CD4-positive, alpha-beta T cell treated with Interleukin-10 for 1 hour (primary cell): ENCODE measurements at regions not wholly inside any gene's neighbourhood (a gene's known extent, or its start where the extent isn't known, plus 50 kb on each side); places are given as distances from the start of the nearest gene placed in this dataset.
"Not testable (repeated sequence)": the region's sequence is repeated elsewhere in the genome, so short reads cannot be mapped to it uniquely, and the experiment has no call there.

ENCODE experiments used
- DNase-seq: peaks from one replicate; pipeline ENCODE4 v3.0.0-alpha.2; 2020

GRCh38 chr10:109261231-109261630 lies 662.1 kb downstream of the XPNPEP1 start:
- DNase-seq, result no peak

- DNase-seq, result no peak
Observed at GRCh38 chr10:109259293-109259692, 664.0 kb downstream of the XPNPEP1 start.

- no peak for DNase-seq
Observed at GRCh38 chr10:109253306-109253705, 670.0 kb downstream of the XPNPEP1 start.

- no peak for DNase-seq
Observed at GRCh38 chr10:109250152-109250551, 673.2 kb downstream of the XPNPEP1 start.

GRCh38 chr10:109247814-109248213 lies 675.5 kb downstream of the XPNPEP1 start:
- no peak for DNase-seq

GRCh38 chr10:109245821-109246220 lies 677.5 kb downstream of the XPNPEP1 start:
- DNase-seq, result no peak

- DNase-seq, result no peak
Observed at GRCh38 chr10:109239371-109239770, 683.9 kb downstream of the XPNPEP1 start.

- DNase-seq, result no peak
Observed at GRCh38 chr10:109237682-109238081, 685.6 kb downstream of the XPNPEP1 start.

- no peak for DNase-seq
Observed at GRCh38 chr10:109237050-109237449, 686.3 kb downstream of the XPNPEP1 start.

GRCh38 chr10:109223533-109223932 lies 699.8 kb downstream of the XPNPEP1 start:
- DNase-seq, result not testable (repeated sequence)

- DNase-seq, result no peak
Observed at GRCh38 chr10:109219935-109220605, 703.2 kb downstream of the XPNPEP1 start.

GRCh38 chr10:109218207-109218606 lies 705.1 kb downstream of the XPNPEP1 start:
- DNase-seq, result no peak

- DNase-seq, result no peak
Observed at GRCh38 chr10:109215291-109216075, 707.8 kb downstream of the XPNPEP1 start.

GRCh38 chr10:109214891-109215290 lies 708.4 kb downstream of the XPNPEP1 start:
- DNase-seq, result not testable (repeated sequence)

- DNase-seq, result no peak
Observed at GRCh38 chr10:109207361-109207760, 716.0 kb downstream of the XPNPEP1 start.

- DNase-seq, result no peak
Observed at GRCh38 chr10:109205929-109206585, 717.3 kb downstream of the XPNPEP1 start.

GRCh38 chr10:109203646-109204353 lies 719.5 kb downstream of the XPNPEP1 start:
- no peak for DNase-seq

- DNase-seq, result no peak
Observed at GRCh38 chr10:109202111-109202510, 721.2 kb downstream of the XPNPEP1 start.

- no peak for DNase-seq
Observed at GRCh38 chr10:109200646-109201045, 722.7 kb downstream of the XPNPEP1 start.

- no peak for DNase-seq
Observed at GRCh38 chr10:109191823-109192222, 731.5 kb downstream of the XPNPEP1 start.

- no peak for DNase-seq
Observed at GRCh38 chr10:109191341-109191740, 732.0 kb downstream of the XPNPEP1 start.

GRCh38 chr10:109187677-109188076 lies 735.6 kb downstream of the XPNPEP1 start:
- no peak for DNase-seq

- DNase-seq, result no peak
Observed at GRCh38 chr10:109183366-109183765, 739.9 kb downstream of the XPNPEP1 start.
